ENCODE measurements at regions not wholly inside any gene's neighbourhood (a gene's known extent, or its start where the extent isn't known, plus 50 kb on each side); places are given as distances from the start of the nearest gene placed in this dataset.

- TF ChIP-seq CTCF (IDR thresholded peaks at IDR 0.05): no peak
- TF ChIP-seq TCF7L2 (IDR thresholded peaks at IDR 0.05; ENCODE audit: low read depth, low read length): no peak
- no peak for TF ChIP-seq SIN3A (IDR thresholded peaks at IDR 0.05; ENCODE audit: borderline replicate concordance, insufficient read depth, low read depth, low read length)
- TF ChIP-seq REST (IDR thresholded peaks at IDR 0.05; ENCODE audit: insufficient read depth in 1 of 2, low read depth in 2 of 2, low read length in 1 of 2): no peak
- no peak for TF ChIP-seq POLR2AphosphoS5 (IDR thresholded peaks at IDR 0.05; ENCODE audit: low read depth, low read length)
Measured at GRCh38 chr6:43972913-43973300, 154.3 kb downstream of the MRPL14 start.

All from Panc1 (cell line).